HEK293 (cell line): ENCODE measurements at regions not wholly inside any gene's neighbourhood (a gene's known extent, or its start where the extent isn't known, plus 50 kb on each side); places are given as distances from the start of the nearest gene placed in this dataset.

Experiments used
- ZNF302 ChIP-seq: fragments of 450-650 bp; formaldehyde crosslinking; IDR thresholded peaks from 2 replicates; pipeline ENCODE4 v1.5.1; 2016; ENCODE audit warnings: missing biosample characterization, missing genetic modification characterization, low read depth
- ZNF548 ChIP-seq: fragments of 450-650 bp; formaldehyde crosslinking; IDR thresholded peaks from 2 replicates; pipeline ENCODE4 v1.5.1; 2016; ENCODE audit warnings: missing biosample characterization, missing genetic modification characterization

GRCh38 chr10:10310498-10310897 lies 707.2 kb upstream of the CELF2 start:
- TF ChIP-seq ZNF548 (no peak), ZNF302 (tag by site-specific recombination) (no peak)
